Liver (tissue), 3 donors: ENCODE measurements at regions not wholly inside any gene's neighbourhood (a gene's known extent, or its start where the extent isn't known, plus 50 kb on each side); places are given as distances from the start of the nearest gene placed in this dataset.
"Not testable (repeated sequence)": the region's sequence is repeated elsewhere in the genome, so short reads cannot be mapped to it uniquely, and the experiment has no call there.

Source experiments
- ATF3 ChIP-seq: IDR thresholded peaks from 2 replicates; pipeline ENCODE4 v1.6.1; 2016; ENCODE audit warnings: antibody characterized with exemption
- CTCF ChIP-seq: fragments of 150-350 bp; IDR thresholded peaks from 2 replicates; pipeline ENCODE4 v1.5.1; 2017; ENCODE audit warnings: improper control_type of control experiment, low read depth, low read length; ENCODE audit not compliant: missing input control
- EGR1 ChIP-seq, 2 donors: IDR thresholded peaks; 2 replicates each; pipeline ENCODE4 v1.6.1; 2016 to 2018; ENCODE audit warnings: antibody characterized with exemption in 2 of 2, low read depth in 2 of 2
- FOXA1 ChIP-seq: IDR thresholded peaks from 2 replicates; pipeline ENCODE4 v1.6.1; 2016; ENCODE audit warnings: antibody characterized with exemption
- GABPA ChIP-seq, 2 donors: IDR thresholded peaks in 1 of 2; conservative IDR thresholded peaks in 1 of 2; 2 replicates each; pipeline ENCODE4 v1.6.1; 2016; ENCODE audit warnings: antibody characterized with exemption in 2 of 2, mild to moderate bottlenecking in 1 of 2, moderate library complexity in 1 of 2
- HNF4G ChIP-seq: IDR thresholded peaks from 2 replicates; pipeline ENCODE4 v1.6.1; 2016; ENCODE audit warnings: antibody characterized with exemption
- JUND ChIP-seq, 2 donors: IDR thresholded peaks; 2 replicates each; pipeline ENCODE4 v1.6.1; 2016; ENCODE audit warnings: antibody characterized with exemption in 2 of 2
- MAX ChIP-seq: IDR thresholded peaks from 2 replicates; pipeline ENCODE4 v1.6.1; 2016; ENCODE audit warnings: antibody characterized with exemption
- RAD21 ChIP-seq, 2 donors: IDR thresholded peaks; 2 replicates each; pipeline ENCODE4 v1.6.1; 2016; ENCODE audit warnings: antibody characterized with exemption in 2 of 2, mild to moderate bottlenecking in 2 of 2
- SP1 ChIP-seq: IDR thresholded peaks from 2 replicates; pipeline ENCODE4 v1.6.1; 2018; ENCODE audit warnings: antibody characterized with exemption, mild to moderate bottlenecking
- YY1 ChIP-seq: IDR thresholded peaks from 2 replicates; pipeline ENCODE4 v1.6.1; 2016; ENCODE audit warnings: antibody characterized with exemption, mild to moderate bottlenecking
- ZBTB33 ChIP-seq: IDR thresholded peaks from 2 replicates; pipeline ENCODE4 v1.6.1; 2016; ENCODE audit warnings: antibody characterized with exemption
- TF ChIP-seq, protein P1 (sequence below): IDR thresholded peaks from 2 replicates; pipeline ENCODE4 v1.6.1; 2016; ENCODE audit warnings: antibody characterized with exemption, mild to moderate bottlenecking
- donor health status: healthy.
- donor health status: healthy.

GRCh38 chrY:13627323-13627722 is 76.4 kb upstream of the TMSB4Y start:
- TF ChIP-seq GABPA (IDR thresholded peaks at IDR 0.05 in 1 of 2, conservative IDR thresholded peaks at IDR 0.05 in 1 of 2); SP1; CTCF; FOXA1; HNF4G; RAD21 (IDR thresholded peaks at IDR 0.05); JUND (IDR thresholded peaks at IDR 0.05); ATF3; YY1; ZBTB33; EGR1 (IDR thresholded peaks at IDR 0.05; ENCODE audit: low read depth in 2 of 2); MAX: not testable (repeated sequence)
- TF ChIP-seq, protein P1, sequence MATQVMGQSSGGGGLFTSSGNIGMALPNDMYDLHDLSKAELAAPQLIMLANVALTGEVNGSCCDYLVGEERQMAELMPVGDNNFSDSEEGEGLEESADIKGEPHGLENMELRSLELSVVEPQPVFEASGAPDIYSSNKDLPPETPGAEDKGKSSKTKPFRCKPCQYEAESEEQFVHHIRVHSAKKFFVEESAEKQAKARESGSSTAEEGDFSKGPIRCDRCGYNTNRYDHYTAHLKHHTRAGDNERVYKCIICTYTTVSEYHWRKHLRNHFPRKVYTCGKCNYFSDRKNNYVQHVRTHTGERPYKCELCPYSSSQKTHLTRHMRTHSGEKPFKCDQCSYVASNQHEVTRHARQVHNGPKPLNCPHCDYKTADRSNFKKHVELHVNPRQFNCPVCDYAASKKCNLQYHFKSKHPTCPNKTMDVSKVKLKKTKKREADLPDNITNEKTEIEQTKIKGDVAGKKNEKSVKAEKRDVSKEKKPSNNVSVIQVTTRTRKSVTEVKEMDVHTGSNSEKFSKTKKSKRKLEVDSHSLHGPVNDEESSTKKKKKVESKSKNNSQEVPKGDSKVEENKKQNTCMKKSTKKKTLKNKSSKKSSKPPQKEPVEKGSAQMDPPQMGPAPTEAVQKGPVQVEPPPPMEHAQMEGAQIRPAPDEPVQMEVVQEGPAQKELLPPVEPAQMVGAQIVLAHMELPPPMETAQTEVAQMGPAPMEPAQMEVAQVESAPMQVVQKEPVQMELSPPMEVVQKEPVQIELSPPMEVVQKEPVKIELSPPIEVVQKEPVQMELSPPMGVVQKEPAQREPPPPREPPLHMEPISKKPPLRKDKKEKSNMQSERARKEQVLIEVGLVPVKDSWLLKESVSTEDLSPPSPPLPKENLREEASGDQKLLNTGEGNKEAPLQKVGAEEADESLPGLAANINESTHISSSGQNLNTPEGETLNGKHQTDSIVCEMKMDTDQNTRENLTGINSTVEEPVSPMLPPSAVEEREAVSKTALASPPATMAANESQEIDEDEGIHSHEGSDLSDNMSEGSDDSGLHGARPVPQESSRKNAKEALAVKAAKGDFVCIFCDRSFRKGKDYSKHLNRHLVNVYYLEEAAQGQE = not testable (repeated sequence)
